Skeletal muscle tissue (tissue), 3 donors: ENCODE measurements at regions not wholly inside any gene's neighbourhood (a gene's known extent, or its start where the extent isn't known, plus 50 kb on each side); places are given as distances from the start of the nearest gene placed in this dataset.

Source experiments
- H3K27ac ChIP-seq: one replicate; pipeline ENCODE4 v1.7.0; 2013; ENCODE audit warnings: mild to moderate bottlenecking, low read depth, low read length, inconsistent platforms
- H3K27me3 ChIP-seq, 3 donors: one replicate each; pipeline ENCODE4 v1.7.0; 2013; ENCODE audit warnings: low read length in 3 of 3; ENCODE audit not compliant: control insufficient read depth in 3 of 3, insufficient read depth in 3 of 3
- H3K36me3 ChIP-seq, 3 donors: one replicate each; pipeline ENCODE4 v1.7.0; 2013; ENCODE audit warnings: low read length in 3 of 3; ENCODE audit not compliant: control insufficient read depth in 3 of 3, insufficient read depth in 3 of 3
- H3K4me1 ChIP-seq, 3 donors: one replicate each; pipeline ENCODE4 v1.7.0; 2013; ENCODE audit warnings: low read length in 3 of 3, mild to moderate bottlenecking in 3 of 3; ENCODE audit not compliant: control insufficient read depth in 3 of 3, insufficient read depth in 3 of 3
- H3K4me3 ChIP-seq, 3 donors: one replicate each; pipeline ENCODE4 v1.7.0; 2013; ENCODE audit warnings: low read length in 3 of 3
- H3K9ac ChIP-seq, 3 donors: one replicate each; pipeline ENCODE4 v1.7.0; 2013; ENCODE audit warnings: low read length in 3 of 3, mild to moderate bottlenecking in 3 of 3, moderate library complexity in 2 of 3, low read depth in 1 of 3
- H3K9me3 ChIP-seq, 3 donors: one replicate each; pipeline ENCODE4 v1.7.0; 2013; ENCODE audit warnings: low read length in 3 of 3; ENCODE audit not compliant: control insufficient read depth in 3 of 3
- donor health status: Osteomylitis.

DNA sequence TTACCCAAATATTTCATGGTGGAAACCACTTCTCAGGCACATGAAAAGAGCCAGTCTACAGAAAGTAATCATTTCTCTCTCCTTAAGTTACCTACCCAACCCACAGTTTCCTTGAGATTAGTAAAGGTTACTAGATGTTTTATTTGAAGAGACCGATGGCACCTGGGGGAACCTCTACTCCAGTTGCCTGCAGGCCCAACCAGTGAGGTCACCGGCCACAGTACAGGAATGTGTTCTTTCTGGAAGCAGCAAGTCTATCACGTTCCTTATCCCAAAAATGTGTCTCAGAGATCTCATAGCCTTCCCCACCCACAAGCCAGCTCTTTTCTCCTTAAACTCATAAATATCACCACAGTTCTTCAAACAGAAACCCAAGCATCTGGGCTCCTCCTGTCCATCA lies 316.1 kb downstream of the COG6 start:
- Histone ChIP-seq H3K9me3 (no peaks in the 10 kb centered on the region), H3K4me1 (no peaks in the 10 kb centered on the region), H3K27me3 (no peaks in the 10 kb centered on the region), H3K4me3 (no peak overlapping the region), H3K36me3 (no peaks in the 10 kb centered on the region), H3K9ac (no peak overlapping the region), H3K27ac (no peak overlapping the region)

DNA sequence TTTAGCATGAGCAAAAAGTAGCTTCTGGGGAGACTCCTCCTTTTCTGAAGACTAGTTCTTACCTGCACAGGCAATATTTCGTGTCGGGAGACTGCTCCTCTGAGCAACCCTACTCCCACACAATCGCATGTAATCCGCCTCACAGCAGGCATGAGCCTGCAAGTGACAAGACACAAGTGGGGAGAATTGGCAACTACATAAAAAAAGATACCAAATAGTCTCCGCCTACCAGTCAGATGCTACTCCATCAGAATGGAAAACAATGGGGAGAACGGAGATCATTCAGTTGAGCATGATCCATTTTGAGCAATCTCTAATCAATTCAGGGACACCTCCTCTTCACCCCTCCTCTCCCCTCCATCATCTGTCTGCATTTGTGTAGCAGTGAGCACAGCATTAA lies 321.0 kb downstream of the COG6 start:
- Histone ChIP-seq H3K27ac (no peak overlapping the region), H3K4me1 (no peaks in the 10 kb centered on the region), H3K9ac (no peak overlapping the region), H3K9me3 (no peaks in the 10 kb centered on the region), H3K4me3 (no peak overlapping the region), H3K36me3 (no peaks in the 10 kb centered on the region), H3K27me3 (no peaks in the 10 kb centered on the region)

DNA sequence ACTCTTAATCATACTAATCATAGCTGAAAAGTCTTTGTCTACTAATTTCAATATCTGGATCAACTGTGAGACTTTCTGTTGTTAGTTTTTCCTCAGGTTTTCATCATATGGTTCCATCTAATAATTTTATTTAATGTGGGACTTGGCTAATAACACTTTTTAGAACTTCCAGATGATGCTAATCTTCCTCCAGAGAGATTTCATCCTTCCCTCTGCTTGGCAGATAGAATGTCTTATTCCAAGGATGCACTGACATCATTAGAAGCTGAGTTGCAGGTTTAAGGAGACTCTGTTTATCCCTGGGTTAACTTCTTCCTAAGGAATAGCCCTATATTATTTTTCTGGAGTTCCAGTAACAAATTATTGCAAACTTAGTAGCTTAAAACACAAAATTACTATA lies 325.6 kb downstream of the COG6 start:
- H3K27ac ChIP-seq: no peak overlapping the region
- no peak overlapping the region for H3K4me3 ChIP-seq

DNA sequence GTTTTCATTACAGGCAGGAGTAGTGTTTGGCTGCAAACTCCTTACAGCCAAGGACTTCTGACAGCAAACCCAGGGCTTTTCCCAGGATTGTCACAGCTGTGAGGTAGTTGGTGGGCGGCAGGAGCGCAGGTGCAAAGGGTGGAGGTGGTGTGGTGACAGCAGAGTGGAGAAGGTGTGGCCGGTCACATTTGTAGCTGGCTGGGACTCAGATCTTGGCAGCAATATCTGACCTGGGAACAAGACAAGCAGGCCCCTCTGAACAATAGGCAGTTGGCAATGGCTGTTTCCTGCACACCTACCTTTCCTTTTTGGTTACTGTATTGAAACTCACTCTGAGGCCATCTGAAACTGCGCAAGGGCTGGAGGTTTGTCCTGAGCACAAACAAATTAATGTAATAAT lies 327.3 kb downstream of the COG6 start:
- H3K27me3 ChIP-seq: no peaks in the 10 kb centered on the region
- H3K9me3 ChIP-seq: no peaks in the 10 kb centered on the region
- no peak overlapping the region for H3K9ac ChIP-seq
- no peaks in the 10 kb centered on the region for H3K36me3 ChIP-seq
- no peak overlapping the region for H3K27ac ChIP-seq
- H3K4me1 ChIP-seq: no peaks in the 10 kb centered on the region
- no peak overlapping the region for H3K4me3 ChIP-seq

More for the DNA sequence above, 325.6 kb downstream of the COG6 start:
- H3K9me3 ChIP-seq: no peaks in the 10 kb centered on the region
- H3K36me3 ChIP-seq: no peaks in the 10 kb centered on the region
- no peaks in the 10 kb centered on the region for H3K4me1 ChIP-seq
- no peak overlapping the region for H3K9ac ChIP-seq
- H3K27me3 ChIP-seq: no peaks in the 10 kb centered on the region

DNA sequence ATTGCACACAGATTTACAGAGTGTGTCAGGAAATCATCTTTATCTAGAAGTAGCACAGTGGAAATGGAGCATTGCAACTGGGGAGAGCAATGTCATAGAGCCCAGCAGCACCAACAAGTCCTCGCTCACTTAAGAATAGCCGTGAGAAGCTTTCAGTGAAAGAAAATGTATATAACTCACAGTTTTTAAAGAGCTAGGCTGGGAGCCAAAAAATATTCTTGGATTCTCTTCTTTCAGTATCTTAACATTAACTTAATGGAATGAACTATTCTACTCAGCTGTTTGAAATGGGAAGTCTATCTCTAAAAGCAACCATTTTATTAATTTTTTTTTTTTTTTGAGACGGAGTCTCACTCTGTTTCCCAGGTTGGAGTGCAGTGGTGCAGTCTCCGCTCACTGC lies 329.6 kb downstream of the COG6 start:
- H3K4me1 ChIP-seq: no peaks in the 10 kb centered on the region
- H3K36me3 ChIP-seq: no peaks in the 10 kb centered on the region
- no peaks in the 10 kb centered on the region for H3K27me3 ChIP-seq
- H3K9ac ChIP-seq: no peak overlapping the region
- no peak overlapping the region for H3K4me3 ChIP-seq
- H3K27ac ChIP-seq: no peak overlapping the region
- no peaks in the 10 kb centered on the region for H3K9me3 ChIP-seq

DNA sequence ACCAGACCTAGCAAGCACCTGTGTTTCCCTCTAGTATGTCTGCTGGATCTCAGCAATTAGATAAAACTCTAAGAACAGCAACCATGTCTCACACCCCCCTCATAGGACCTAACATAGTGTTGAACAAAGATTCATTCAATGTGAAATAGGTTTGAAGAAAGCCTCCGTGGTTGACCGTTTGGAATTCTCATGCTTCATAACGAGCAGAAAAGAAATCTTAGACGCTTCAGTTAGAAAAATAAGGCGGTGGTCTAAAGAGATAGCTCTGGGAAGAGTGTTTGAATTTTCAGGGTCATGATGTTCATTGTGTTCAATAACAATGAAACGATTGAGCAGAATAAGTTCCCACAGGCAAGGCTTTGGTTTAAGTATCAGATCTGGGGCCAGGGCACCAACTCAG lies 332.9 kb downstream of the COG6 start:
- H3K27ac ChIP-seq: no peak overlapping the region
- H3K9ac ChIP-seq: no peak overlapping the region
- no peaks in the 10 kb centered on the region for H3K4me1 ChIP-seq
- H3K4me3 ChIP-seq: no peak overlapping the region
- no peaks in the 10 kb centered on the region for H3K27me3 ChIP-seq
- no peaks in the 10 kb centered on the region for H3K9me3 ChIP-seq
- H3K36me3 ChIP-seq: no peaks in the 10 kb centered on the region

DNA sequence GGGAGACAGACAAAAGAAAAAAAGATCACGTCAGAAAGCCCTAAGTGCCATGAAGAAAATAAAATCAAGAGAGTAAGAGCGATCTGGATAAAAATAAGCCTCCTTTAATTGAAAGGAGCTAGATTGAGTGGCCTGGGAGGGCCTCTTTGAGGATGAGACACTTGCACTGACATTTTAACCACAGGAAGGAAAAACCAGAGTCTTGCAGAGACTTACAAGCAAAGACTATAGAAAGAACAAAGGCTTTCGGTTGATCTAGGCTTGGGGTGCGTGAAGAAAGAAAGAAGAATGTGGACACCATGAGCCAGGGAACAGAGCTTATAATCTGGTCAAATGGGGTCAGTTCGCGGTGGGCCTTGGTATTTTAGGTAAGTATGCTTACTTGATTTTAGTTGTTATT lies 342.7 kb downstream of the COG6 start:
- Histone ChIP-seq H3K27me3 (no peaks in the 10 kb centered on the region), H3K36me3 (no peaks in the 10 kb centered on the region), H3K9me3 (no peaks in the 10 kb centered on the region), H3K4me1 (no peaks in the 10 kb centered on the region), H3K4me3 (no peak overlapping the region), H3K9ac (no peak overlapping the region), H3K27ac (no peak overlapping the region)

DNA sequence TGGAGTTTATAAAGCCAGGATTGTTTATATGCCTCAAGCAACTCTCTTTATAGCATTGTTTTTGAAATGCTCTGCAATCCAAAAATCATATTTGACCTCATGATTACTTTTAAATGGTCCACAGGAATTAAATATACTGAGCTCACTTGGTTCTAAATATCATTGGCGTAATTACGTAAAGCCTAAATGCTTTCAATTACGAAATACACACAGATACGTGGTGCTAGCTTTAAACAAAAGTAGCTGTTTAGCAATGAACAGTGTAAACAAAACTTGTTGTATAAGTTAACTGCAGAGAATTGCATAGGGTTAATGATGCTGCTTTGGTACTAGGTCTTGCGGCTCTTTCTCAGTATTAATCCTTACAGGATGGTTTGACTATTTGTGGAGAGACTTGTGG lies 346.6 kb downstream of the COG6 start:
- H3K9me3 ChIP-seq: no peaks in the 10 kb centered on the region
- H3K36me3 ChIP-seq: no peaks in the 10 kb centered on the region
- H3K27ac ChIP-seq: no peak overlapping the region
- no peak overlapping the region for H3K9ac ChIP-seq
- H3K27me3 ChIP-seq: no peaks in the 10 kb centered on the region
- no peak overlapping the region for H3K4me3 ChIP-seq
- H3K4me1 ChIP-seq: no peaks in the 10 kb centered on the region

DNA sequence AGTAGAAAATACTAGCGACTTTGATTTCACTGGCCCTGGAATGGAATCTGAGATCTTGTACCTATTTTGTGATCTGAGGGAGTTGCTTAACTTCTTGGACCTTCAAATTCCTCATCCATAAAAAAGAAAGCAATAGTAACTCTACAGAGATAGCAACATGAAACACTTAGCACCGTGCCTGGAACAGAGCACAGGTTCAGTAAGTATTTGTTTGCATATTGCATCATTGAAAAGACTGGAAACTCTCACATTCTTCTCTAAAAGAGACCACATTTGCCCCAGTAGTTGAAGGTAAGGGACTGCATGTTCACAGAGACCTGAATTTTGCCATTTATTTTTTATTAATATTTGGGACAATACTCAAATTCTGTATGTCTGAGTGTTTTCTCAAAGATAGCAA lies 358.1 kb downstream of the COG6 start:
- H3K9ac ChIP-seq: no peak overlapping the region
- no peaks in the 10 kb centered on the region for H3K36me3 ChIP-seq
- H3K27me3 ChIP-seq: no peaks in the 10 kb centered on the region
- H3K27ac ChIP-seq: no peak overlapping the region
- no peak overlapping the region for H3K4me3 ChIP-seq
- no peaks in the 10 kb centered on the region for H3K9me3 ChIP-seq
- no peaks in the 10 kb centered on the region for H3K4me1 ChIP-seq

DNA sequence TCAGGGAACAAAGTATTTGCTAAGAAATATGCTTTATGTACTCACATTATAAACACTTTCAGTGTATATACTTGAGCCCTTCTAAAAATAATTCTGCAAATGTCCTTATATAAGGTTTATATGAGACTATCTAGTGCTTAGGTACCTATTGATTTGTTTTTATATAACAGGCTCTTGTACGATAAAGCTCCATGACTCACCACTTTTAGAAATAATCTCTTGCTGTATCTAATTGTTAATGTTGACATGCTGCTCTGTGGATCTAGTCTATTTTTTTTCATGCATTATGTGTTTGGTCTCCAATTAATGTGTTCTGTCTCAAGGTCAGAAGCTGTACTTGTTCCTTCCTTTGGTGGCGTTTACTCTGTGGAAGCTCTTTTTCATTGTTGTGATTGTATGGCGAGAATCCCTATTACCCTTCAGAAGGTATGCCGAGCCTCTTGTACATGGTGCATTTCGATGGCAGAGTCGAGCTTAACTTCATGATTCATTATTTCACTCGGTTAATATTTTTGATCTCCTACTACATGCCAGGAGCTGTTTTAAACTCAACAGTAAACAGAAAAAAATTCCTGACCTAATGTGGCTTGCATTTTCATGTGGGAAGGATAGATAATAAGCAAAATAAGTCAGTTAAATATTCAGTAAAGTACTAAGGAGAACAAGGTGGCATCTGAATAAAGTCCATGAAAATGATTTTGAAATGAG lies 361.6 kb downstream of the COG6 start:
- no peak overlapping the region for H3K4me3 ChIP-seq
- peaks cover 0 to 2% (median 0%) of the 10 kb centered on the region in 3 donors for H3K9me3 ChIP-seq
- H3K36me3 ChIP-seq: no peaks in the 10 kb centered on the region
- H3K27ac ChIP-seq: no peak overlapping the region
- no peaks in the 10 kb centered on the region for H3K27me3 ChIP-seq
- H3K4me1 ChIP-seq: no peaks in the 10 kb centered on the region
- no peak overlapping the region for H3K9ac ChIP-seq
